GM18861 (cell line): ENCODE measurements at regions not wholly inside any gene's neighbourhood (a gene's known extent, or its start where the extent isn't known, plus 50 kb on each side); places are given as distances from the start of the nearest gene placed in this dataset.
"Not testable (repeated sequence)": the region's sequence is repeated elsewhere in the genome, so short reads cannot be mapped to it uniquely, and the experiment has no call there.

ENCODE experiments used
- ATAC-seq: cut with Tn5 transposase; IDR thresholded peaks from one replicate; pipeline ENCODE4 v1.9.1; 2021; ENCODE audit not compliant: unreplicated experiment

DNA sequence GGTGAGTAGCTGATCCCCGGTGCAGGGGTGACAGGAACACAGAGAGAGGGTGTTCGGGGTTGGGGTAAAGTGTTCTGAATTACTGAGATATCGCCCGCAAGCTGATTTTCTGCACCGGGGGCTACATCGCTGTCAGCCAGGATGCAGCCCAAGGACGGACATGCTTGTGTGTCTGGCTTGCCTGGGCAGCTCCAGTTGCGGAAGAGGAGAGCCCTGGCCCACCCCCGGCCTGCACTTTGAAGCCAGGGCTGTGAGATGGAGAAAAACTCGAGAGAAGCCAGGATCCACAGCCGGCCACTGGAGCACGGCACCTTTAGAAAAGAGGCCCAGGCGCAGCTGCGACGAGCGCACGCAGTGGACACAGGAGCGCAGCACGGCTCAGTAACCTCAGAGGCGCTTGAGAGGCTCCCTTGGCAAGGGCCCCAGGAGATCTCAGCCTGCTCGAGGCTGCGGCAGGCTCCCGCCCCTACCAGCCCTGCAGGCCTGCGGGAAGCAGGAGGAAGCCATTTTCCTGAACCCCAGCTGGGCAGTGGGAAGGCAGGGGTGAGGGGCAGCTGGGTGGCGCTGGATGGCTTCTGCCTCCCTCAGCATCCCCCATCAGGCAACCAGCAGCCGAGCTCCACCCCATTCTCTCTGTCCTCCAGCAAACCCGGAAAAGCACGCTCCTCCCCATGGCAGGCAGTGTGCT lies 59.2 kb downstream of the C9orf50 start:
- no peak for ATAC-seq

DNA sequence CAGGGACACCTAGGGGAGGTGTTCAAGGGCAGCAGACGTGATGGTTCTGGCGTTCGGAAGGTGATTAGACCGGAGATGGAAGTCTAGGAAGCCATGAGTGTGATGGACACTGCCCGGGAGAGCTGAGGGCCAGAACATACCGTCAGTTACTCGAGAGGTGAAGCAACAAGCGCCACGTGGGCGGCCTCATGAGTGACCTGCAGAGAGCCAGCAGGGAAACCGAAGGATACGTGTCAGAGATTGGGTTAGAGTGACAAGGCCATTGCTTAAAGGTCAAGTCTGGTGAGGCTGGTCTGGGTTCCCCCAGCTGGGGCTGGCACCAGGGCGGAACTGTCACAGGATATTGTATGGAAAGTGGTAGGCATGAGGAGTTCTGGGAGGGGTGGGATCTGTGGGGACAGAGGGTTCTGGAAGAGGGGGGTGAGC lies 60.0 kb downstream of the C9orf50 start:
- no peak for ATAC-seq

- ATAC-seq = no peak
Measured at GRCh38 chr9:129559506-129559881, 61.4 kb downstream of the C9orf50 start.

DNA sequence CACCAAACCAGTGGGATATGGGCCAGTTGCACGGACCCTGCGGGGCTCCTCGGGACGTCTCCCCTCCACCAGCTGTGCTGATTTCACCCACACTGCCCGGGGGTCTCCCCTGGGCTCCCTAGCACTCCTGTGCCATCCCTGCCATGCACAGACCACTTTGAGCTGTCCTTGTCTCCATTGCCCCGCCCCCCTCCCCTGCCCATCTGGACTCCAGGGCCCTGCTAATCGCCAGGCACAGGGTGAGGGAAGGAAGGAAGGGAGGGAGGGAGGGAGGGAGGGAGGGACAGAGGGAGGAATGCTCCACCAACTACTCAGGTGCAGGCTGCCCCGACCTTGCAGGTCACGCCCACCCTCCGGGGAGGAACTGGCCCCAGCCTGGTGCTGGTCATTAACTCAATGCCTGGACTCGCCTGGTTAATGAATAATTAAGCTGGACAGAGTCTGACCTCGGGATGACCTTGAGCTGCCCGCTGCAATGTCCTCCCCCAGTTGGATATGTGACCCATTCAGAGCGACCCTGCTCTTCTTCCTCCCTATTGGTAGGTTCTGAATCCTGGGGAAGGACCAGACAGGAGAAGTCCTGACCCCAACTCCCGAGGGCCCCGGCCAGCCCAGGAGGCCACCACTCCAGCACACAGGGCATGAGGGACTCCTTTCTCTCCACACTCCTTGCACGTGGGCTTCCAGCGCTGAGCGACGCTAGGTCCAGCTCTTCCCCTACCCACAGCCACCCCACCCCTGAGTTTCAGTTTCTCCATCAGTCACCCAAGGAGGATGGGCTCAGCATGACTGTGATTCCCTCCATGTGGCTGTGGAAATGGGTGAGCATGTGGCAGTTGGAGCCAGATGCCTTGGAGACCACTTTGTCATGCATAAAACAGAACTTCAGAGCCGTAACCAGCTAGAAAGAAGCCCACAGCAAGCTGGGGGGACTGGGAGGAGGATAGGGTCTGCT lies 62.1 kb downstream of the C9orf50 start:
- no peak for ATAC-seq

- no peak for ATAC-seq
Measured at GRCh38 chr9:129558063-129558550, 62.8 kb downstream of the C9orf50 start.

DNA sequence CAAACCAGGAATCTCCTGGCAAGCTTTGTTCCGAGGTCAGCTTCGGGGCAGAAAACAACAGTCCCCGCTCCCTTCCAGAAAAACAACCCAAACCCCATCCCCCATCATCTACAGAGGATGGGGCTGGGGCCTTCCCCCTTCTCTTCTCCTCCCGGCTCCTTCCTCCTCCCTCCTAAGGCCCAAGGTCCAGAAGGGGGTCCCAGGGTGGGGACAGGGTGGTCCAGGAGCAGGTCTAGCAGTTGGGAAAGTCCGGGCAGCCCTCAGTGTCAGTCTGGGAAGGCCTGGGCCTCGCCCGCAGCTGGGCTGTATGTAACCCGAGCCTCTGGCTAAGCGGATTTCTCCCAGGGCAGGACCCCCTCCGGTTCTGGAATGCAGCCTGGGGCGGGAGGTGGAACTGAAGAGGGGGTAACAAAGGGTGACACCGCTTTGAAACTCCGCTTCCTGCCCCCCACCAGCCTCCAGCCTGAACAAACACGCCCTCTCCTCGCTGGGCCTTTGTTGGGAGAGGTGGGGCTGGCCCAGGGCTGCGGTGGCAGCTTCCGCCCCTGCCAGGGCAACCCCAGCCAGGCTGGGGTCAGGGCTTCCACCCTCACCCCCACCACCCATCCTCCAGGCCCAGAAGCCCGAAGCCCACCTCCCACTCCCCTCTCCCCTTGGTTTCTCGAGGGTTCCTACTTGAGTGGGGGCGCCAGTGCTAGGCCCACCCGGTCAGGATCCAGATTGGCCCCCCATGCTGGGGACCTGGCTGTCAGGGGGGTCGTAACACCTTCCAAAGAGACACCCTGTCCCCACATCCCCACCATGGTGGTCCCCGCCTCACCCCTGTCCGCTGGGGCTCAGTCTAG lies 63.5 kb downstream of the C9orf50 start:
- no peak for ATAC-seq

DNA sequence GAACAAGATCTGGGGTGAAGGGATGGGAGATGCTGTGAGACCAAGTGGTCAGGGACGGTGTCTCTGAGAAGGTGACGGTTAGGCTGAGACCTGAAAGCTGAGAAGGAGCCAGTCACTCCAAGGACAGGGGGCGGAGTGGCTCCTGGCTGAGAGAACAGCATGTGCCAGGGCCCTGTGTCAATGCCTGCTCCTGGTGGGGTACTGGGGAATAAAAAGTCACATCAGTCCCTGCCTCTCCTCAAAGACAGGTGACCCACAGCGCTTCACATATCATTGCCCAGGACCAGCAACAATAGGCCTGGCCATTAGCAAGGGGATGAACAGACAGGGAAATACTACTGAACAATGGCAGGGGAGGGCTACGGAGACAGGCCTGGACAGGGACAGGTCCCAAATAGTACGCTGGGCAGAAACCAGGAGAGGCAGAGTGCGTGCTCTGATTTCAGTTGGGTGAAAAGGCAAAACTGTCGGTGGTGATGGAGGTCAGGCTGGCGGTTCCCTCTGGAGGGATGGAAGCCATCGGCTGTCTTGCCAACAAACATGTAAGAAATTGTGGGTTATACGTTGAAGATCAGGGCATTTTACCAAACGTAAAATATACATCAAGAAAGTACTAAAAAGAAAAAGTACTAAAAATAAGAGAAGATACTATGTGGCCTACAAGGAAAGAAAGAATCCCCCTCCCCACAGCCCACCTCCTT lies 64.3 kb downstream of the C9orf50 start:
- ATAC-seq = no peak

DNA sequence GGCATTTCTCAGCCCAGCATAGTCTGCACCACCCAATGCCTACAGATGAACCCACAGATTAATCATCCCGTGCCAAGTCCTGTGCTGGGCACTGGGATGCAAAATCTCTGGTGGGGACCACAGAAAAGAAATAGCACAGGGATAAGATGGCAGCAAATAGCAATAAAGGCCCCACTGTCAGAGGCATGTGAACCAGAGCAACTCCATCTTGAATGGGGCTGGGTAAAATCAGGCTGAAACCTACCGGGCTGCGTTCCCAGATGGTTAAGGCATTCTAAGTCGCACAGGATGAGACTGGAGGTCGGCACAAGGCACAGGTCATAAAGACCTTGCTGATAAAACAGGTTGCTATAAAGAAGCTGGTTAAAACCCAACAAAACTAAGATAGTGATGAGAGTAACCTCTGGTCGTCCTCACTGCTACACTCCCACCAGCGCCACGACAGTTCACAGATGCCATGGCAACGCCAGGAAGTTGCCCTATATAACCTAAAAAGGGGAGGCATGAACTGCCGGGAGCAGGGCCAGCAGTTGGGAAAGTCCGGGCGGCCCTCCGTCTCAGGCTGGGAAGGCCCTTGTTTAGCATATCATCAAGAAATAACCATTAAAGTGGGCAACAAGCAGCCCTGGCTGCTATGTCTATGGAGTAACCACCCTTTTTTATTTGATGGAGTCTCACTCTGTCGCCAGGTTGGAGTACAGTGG lies 65.2 kb downstream of the C9orf50 start:
- ATAC-seq = no peak

DNA sequence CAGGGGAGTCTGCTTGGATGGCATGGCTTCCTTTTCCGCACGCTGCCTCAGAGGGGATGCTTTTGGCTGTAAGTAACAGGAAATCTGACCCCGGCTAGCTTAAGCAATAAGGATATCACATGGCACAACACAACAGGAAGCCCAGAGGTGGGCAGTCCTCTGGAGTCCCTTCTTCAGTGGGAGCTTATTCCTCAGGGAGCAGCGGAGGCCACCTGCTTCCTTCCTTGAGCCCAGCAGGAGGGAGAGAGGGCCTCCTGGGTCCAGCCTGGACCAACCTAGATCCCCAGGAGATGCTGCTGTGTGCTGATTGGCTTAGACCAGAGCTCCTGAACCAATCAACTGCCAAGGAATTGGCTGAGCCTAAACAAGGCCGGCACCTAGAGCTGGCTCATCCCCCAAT lies 66.3 kb downstream of the C9orf50 start:
- ATAC-seq = no peak

DNA sequence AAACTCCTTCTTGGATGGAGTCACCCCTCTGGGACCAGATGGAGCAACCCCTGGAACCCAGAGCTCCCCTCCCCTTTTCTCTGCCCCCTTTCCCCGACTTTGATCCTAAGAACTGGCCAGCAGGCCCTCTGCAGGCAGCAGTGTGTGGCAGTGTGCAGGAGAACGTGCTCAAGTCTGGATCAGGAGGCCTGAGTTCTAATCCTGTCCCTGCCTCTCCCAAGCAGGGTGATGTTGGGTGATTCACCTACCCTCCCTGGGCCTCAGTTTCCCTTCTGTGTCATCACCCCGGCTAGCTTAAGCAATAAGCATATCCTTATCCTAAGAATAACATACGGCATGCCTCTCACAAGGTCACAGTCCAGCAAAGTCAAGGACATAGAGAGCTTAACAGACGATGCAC lies 67.6 kb downstream of the C9orf50 start:
- ATAC-seq = no peak

DNA sequence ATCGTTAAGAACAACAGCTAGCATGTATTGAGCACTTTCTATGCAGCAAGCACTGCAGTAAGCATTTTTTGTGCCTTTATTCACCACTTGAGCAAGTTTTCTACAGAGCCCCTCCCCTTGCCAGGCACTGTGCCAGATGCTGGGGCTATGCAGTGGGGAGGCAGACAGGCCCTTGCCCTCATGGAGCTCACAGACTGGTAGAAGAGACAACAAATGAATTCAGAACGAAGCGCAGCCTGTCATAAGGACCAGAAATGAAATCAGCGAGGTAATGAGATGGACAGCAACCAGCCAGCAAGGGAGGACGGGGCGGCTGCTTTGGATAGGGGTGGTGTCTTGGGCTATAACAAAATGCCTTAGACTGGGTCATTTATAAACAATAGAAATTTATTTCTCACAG lies 68.8 kb downstream of the C9orf50 start:
- ATAC-seq = no peak

GRCh38 chr9:129551393-129551973 lies 69.4 kb downstream of the C9orf50 start:
- ATAC-seq = no peak

DNA sequence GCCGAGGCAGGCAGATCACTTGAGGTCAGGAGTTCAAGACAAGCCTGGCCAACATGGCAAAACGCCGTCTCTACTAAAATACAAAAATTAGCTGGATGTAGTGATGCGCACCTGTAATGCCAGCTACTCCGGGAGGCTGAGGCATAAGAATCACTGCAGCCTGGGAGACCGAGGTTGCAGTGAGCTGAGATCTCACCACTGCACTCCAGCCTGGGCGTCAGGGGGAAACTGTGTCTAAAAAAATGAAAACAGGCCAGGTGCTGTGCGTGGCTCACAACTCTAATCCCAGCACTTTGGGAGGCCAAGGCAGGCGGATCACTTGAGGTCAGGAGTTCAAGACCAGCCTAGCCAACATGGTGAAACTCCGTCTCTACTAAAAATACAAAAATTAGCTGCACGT lies 69.9 kb downstream of the C9orf50 start:
- ATAC-seq = not testable (repeated sequence)

DNA sequence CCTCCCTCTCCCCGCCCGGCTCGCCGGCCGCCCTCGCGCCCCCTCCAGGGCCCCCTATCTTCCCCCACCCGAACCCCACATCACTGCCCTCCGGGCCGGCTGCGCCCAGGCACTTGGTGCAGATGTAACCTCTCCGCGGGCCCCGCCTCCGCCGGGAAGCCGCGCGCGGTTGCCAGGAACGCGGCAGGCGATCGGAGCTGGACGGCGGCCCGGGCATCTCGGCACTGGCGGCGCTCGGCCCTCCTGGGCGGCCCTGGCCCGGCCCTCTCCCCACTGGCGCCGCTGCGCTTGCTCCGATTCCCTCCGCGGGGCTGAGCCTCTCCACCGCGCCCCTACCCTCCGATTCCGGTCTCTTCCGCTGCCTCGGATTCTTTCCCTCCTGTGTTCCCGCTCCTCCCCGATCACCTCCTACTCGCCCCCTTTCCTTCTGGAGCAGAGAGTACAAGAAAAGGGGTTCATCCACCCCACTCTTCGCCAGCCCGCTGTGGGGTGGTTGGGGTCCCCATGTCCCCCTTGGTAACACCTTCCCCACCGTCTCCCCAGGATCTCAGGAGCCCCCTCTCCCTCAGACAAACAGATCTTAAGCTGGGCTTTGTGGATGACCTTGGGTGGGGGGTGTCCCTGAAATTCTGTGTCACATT lies 70.6 kb downstream of the C9orf50 start:
- ATAC-seq = no peak

DNA sequence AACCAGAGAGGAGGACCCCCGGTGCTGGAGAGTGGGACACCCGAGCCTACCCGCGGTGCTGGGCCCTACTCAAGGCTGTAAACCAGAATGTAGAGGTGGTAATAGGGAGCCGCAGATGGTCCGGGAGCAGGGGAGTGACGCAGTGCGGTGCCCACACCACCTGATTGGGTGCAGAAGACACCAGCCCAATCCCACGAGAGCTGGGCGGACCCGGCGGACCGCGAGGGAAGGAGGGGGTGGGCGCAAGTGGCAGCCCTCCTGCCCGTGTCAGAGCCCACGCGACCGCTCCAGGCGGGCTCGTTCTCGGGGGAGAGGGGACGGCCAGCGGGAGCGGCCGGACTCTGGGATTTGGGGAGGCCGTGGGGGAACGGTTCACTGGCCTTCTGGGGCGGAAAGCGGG lies 71.2 kb downstream of the C9orf50 start:
- no peak for ATAC-seq

DNA sequence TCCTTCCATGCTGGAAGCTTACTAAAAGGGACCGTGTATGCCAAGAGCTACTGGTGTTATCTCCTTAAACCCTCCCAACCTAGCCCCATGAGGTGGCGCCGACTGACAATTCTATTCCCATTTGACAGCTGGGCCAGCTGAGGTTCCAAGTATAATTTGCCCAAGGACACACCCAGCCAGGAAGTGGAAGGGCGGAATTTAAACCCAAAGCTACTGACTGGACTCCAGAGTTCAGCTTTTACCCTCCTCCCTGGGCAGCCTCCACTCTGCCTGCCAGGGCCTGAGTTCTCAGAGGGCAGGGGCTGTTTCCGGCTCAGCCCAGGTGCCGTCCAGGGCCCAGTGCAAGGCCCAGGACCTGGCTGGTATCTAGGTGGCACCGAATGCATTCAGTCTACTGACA lies 71.8 kb downstream of the C9orf50 start:
- no peak for ATAC-seq

DNA sequence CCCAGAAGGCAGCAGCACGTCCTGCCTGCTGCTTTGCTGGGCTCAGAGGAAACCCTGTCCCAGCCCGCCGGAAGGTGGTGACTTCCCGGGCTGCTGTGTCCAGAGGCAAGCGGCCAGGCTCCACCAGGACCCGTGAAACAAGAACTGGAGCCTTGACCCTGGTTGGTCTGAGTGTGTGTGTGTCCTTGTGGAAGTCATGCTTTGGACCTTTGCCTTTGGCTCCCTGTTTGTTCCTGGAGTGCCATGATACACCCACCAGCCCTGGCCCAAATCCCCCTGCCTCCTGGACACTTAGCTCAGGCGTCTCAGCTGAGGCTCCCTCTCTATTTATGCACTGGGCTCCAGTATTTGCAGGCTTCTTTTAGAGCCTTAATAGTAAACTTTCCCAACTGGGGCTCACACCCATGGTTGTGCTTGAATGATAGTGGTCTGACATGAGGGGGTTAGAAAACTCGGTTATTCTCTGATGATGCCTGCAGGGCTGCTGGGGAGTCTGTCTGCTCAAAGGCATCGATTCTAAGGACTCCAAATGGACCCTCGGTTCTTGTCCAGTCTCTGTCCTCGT lies 72.2 kb downstream of the C9orf50 start:
- no peak for ATAC-seq

- no peak for ATAC-seq
Measured at GRCh38 chr9:129547869-129548570, 72.9 kb downstream of the C9orf50 start.
